ENCODE measurements at regions not wholly inside any gene's neighbourhood (a gene's known extent, or its start where the extent isn't known, plus 50 kb on each side); places are given as distances from the start of the nearest gene placed in this dataset.

- DNase-seq = no peak
Observed at GRCh38 chr12:94706250-94706661, 55.9 kb upstream of the TMCC3 start.

- no peak for DNase-seq
Observed at GRCh38 chr12:94705676-94706075, 55.3 kb upstream of the TMCC3 start.

- DNase-seq = no peak
Observed at GRCh38 chr12:94704452-94705306, 54.3 kb upstream of the TMCC3 start.

GRCh38 chr12:94702696-94703095 is 52.3 kb upstream of the TMCC3 start:
- DNase-seq = no peak

GRCh38 chr12:94701711-94702110 is 51.4 kb upstream of the TMCC3 start:
- no peak for DNase-seq

- no peak for DNase-seq
Observed at GRCh38 chr12:94700662-94701061, 50.3 kb upstream of the TMCC3 start.

All from KG1 (cell line).